RWPE1 (cell line): ENCODE measurements at regions not wholly inside any gene's neighbourhood (a gene's known extent, or its start where the extent isn't known, plus 50 kb on each side); places are given as distances from the start of the nearest gene placed in this dataset.

Experiments used
- CTCF ChIA-PET: fragments of 350-600 bp; sonication (Branson Sonifier 250); formaldehyde crosslinking; extraction: SDS; loops from one replicate; lab custom pipeline; 2021; lab: Yijun Ruan, JAX
- POLR2A ChIA-PET: fragments of 400-600 bp; formaldehyde crosslinking; extraction: SDS; loops from one replicate; lab custom pipeline; 2020; ENCODE audit warnings: antibody characterized with exemption; ENCODE audit not compliant: low non-redundant PET; lab: Yijun Ruan, JAX
- DNase-seq: peaks from one replicate; pipeline ENCODE4 v3.0.0; 2012; ENCODE audit warnings: low spot score
- H3K27ac ChIP-seq: fragments of 450-650 bp; 2 replicates; pipeline ENCODE4 v1.5.1; 2017
- CTCF ChIP-seq: fragments of 450-650 bp; conservative IDR thresholded peaks from 2 replicates; pipeline ENCODE4 v1.5.1; 2017; ENCODE audit warnings: low read depth, mild to moderate bottlenecking

GRCh38 chr12:28135801-28136439 lies 54.3 kb upstream of the CCDC91 start:
- POLR2A ChIA-PET, result no interaction called here

DNA sequence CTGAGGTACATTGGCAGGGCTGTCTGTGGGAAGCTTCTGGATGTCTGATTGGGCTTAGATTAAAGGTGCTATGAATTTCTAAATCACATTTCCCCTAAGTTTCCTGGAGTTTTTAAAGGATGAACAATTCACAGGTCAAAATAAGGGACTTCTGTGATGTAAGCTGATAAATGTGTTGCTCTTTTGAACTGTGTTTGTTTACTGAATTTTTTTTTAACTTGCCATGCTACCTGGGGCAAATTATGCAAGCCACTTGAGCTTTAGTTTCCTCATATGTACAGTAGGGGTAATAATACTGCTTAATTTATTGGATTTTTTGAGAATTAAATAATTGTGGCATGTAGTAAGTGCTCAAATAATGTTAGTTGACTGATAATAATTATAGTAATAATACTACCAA lies 52.8 kb upstream of the CCDC91 start:
- ChIA-PET CTCF (no interaction called here), POLR2A (no interaction called here)
- no peak overlapping the region for H3K27ac ChIP-seq
- TF ChIP-seq CTCF, result no peak
- no peak for DNase-seq

More at GRCh38 chr12:28135801-28136439, 54.3 kb upstream of the CCDC91 start:
- CTCF ChIA-PET, result interaction anchor here (0.5 kb wide), 1 partner anchor 58 kb away, joined by 3 read pairs; no protein-coding TSS in a partner anchor
- DNase-seq, result no peak
- H3K27ac ChIP-seq, result no peak overlapping the region
- no peak for TF ChIP-seq CTCF

- DNase-seq, result no peak
- ChIA-PET CTCF (interaction anchor here (0.6 kb wide), 1 partner anchor 737 kb away, joined by 3 read pairs; no protein-coding TSS in a partner anchor), POLR2A (no interaction called here)
- H3K27ac ChIP-seq, result no peak overlapping the region
- no peak for TF ChIP-seq CTCF
These were observed 49.9 kb upstream of the CCDC91 start for GRCh38 chr12:28140404-28140803.
